ENCODE measurements at regions not wholly inside any gene's neighbourhood (a gene's known extent, or its start where the extent isn't known, plus 50 kb on each side); places are given as distances from the start of the nearest gene placed in this dataset.

DNA sequence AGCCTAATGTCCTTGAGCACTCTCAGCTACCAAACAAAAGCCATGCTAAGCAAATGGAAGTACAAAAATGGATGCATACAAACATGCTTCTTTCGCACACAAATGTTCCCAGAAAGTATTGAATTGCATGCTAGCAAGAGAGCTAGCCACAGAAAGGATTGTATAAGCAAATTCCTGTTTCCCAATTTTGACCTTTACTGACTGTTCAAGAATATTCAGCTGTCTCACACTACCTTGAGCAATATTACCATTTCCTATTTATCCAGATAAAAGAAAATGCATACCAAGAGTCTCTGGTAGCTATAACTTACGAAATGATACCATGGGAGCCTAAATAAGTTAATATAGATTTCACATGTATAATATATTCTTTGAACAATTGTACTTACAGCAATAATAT, 264.6 kb downstream of the TMEM167A start:
- no peak for DNase-seq (ENCODE audit: extremely low read depth in 1 of 4, low spot score in 3 of 4)
- POLR2A ChIA-PET, result interaction anchor here (0.6 to 1.0 kb wide), 2 partner anchors 14 to 120 kb away, joined by 3 read pairs; no protein-coding TSS in a partner anchor
- Histone ChIP-seq H3K9me3 (replicated peaks; ENCODE audit: control insufficient read depth, insufficient read depth, low read depth, low read length) (no peaks in the 10 kb centered on the region), H3K27ac (ENCODE audit: extremely low read depth, low read depth, low read length) (no peak overlapping the region), H3K9me1 (ENCODE audit: control insufficient read depth, insufficient read depth, low read length) (no peaks in the 10 kb centered on the region), H3K4me1 (replicated peaks in 1 of 2; ENCODE audit: control insufficient read depth in 2 of 2, insufficient read depth in 2 of 2, low read length in 2 of 2) (no peaks in the 10 kb centered on the region), H3K27me3 (ENCODE audit: control insufficient read depth in 2 of 2, insufficient read depth in 2 of 2, low read length in 2 of 2) (no peaks in the 10 kb centered on the region), H4K20me1 (replicated peaks; ENCODE audit: control insufficient read depth, insufficient read depth, low read length) (no peaks in the 10 kb centered on the region), H3K36me3 (ENCODE audit: control insufficient read depth, insufficient read depth, low read length) (no peaks in the 10 kb centered on the region), H2AFZ (ENCODE audit: low read depth, low read length) (no peak overlapping the region), H3K9ac (ENCODE audit: insufficient read depth in 1 of 2, low read depth in 2 of 2, low read length in 2 of 2) (no peak overlapping the region), H3K4me2 (ENCODE audit: insufficient read depth, low read length) (no peak overlapping the region), H3K79me2 (ENCODE audit: control insufficient read depth, insufficient read depth, low read length) (no peaks in the 10 kb centered on the region), H3K4me3 (no peak overlapping the region)
- in situ Hi-C loops (cut with MboI), result no loop called here
- no peak for TF ChIP-seq ZNF436 (CRISPR knock-in tag; IDR thresholded peaks at IDR 0.05)
- no peak for TF ChIP-seq ZSCAN32 (CRISPR knock-in tag; IDR thresholded peaks at IDR 0.05)
- TF ChIP-seq NR1H2 (CRISPR knock-in tag; IDR thresholded peaks at IDR 0.05), result no peak
- TF ChIP-seq, protein P1, sequence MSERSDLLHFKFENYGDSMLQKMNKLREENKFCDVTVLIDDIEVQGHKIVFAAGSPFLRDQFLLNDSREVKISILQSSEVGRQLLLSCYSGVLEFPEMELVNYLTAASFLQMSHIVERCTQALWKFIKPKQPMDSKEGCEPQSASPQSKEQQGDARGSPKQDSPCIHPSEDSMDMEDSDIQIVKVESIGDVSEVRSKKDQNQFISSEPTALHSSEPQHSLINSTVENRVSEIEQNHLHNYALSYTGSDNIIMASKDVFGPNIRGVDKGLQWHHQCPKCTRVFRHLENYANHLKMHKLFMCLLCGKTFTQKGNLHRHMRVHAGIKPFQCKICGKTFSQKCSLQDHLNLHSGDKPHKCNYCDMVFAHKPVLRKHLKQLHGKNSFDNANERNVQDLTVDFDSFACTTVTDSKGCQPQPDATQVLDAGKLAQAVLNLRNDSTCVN (CRISPR knock-in tag; IDR thresholded peaks at IDR 0.05), result no peak
- no peak for TF ChIP-seq CBFB (CRISPR knock-in tag; IDR thresholded peaks at IDR 0.05)
- no peak for TF ChIP-seq ZNF717 (CRISPR knock-in tag; IDR thresholded peaks at IDR 0.05)
- TF ChIP-seq, protein P2, sequence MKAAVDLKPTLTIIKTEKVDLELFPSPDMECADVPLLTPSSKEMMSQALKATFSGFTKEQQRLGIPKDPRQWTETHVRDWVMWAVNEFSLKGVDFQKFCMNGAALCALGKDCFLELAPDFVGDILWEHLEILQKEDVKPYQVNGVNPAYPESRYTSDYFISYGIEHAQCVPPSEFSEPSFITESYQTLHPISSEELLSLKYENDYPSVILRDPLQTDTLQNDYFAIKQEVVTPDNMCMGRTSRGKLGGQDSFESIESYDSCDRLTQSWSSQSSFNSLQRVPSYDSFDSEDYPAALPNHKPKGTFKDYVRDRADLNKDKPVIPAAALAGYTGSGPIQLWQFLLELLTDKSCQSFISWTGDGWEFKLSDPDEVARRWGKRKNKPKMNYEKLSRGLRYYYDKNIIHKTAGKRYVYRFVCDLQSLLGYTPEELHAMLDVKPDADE (conservative IDR thresholded peaks at IDR 0.05; ENCODE audit: control insufficient read depth, low read depth, low read length), result no peak
- TF ChIP-seq NFATC3 (IDR thresholded peaks at IDR 0.05), result no peak
- TF ChIP-seq SIRT6 (IDR thresholded peaks at IDR 0.05; ENCODE audit: low read depth, low read length), result no peak
- no peak for TF ChIP-seq HLTF (IDR thresholded peaks at IDR 0.05)
- TF ChIP-seq ZNF23 (CRISPR knock-in tag; IDR thresholded peaks at IDR 0.05), result no peak
- TF ChIP-seq CBX2 (IDR thresholded peaks at IDR 0.05; ENCODE audit: insufficient read depth, low read length, poor library complexity, severe bottlenecking), result no peak
- no peak for TF ChIP-seq ZFP30 (CRISPR knock-in tag; IDR thresholded peaks at IDR 0.05; ENCODE audit: borderline replicate concordance)
- no peak for TF ChIP-seq MAFK (IDR thresholded peaks at IDR 0.05; ENCODE audit: low read length)
- TF ChIP-seq CREM (IDR thresholded peaks at IDR 0.05; ENCODE audit: low read depth), result no peak
- no peak for TF ChIP-seq SLC30A9 (CRISPR knock-in tag; IDR thresholded peaks at IDR 0.05)
- CTCF ChIA-PET (ENCODE audit: low intra/inter-chr PET ratio), result no interaction called here
- no TSS peak for BruUV-seq (replicated peaks)
- intact Hi-C loops (cut with micrococcal nuclease), result no loop called here
- FAIRE-seq, result no peak
- 0% methylated on average over 2 of the region's 2 CpGs for WGBS (ENCODE audit: insufficient coverage, low coverage, missing lambda C conversion rate)
- no peak for ATAC-seq
